ENCODE measurements at regions not wholly inside any gene's neighbourhood (a gene's known extent, or its start where the extent isn't known, plus 50 kb on each side); places are given as distances from the start of the nearest gene placed in this dataset.
A peak's percentile ranks its signal among the peaks of the same experiment; 100 is the strongest.

DNA sequence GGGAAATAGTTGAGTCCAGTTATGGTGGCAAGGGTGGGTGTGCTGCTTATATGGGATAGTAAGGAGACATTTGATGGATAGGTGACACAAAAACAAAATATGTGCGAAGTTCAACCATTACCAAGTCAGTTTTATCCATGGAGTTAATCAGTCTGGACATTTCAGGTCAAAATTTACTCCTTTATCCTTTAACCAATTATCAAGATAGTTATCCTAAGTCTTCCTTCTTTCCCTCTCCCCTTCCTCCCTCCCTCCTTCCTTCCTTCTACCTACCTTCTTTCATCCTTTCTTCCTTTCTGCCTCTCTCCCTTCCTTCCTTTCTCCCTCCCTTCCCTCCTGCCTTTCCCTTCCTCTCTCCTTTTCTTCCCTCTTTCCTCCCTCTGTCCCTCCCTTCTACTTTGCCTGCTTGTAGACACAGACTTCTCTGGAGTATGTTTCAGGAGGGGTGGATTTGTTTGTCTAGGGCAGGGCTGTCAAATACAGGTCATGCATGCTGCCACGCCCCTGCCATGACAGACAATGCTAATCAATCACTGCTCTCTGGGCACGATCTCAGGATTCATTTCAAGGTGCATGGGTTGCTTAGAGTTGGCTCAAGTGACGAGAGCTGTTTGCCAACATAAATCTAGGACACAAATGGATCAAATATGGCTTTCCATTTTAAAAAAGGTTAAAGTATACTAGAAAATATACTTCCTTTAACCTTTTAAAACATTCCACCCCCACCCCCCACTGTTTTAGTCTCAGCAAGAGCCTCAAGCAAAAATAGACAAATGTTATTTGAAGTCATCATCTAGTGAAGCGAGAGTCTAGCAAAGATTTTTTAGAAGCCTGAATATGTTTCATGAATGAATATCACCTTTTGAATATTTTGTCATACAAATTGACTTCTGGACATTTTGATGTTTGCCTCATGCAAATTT lies 281.6 kb upstream of the CITED2 start:
- H3K27me3 ChIP-seq, result no peaks in the 10 kb centered on the region
- H3K4me3 ChIP-seq, result no peak overlapping the region
- H3K27ac ChIP-seq, result peak overlapping the region; percentile 20
- TF ChIP-seq POLR2AphosphoS5 (IDR thresholded peaks at IDR 0.05) (no peak), EP300 (IDR thresholded peaks at IDR 0.05) (no peak)
- no peaks in the 10 kb centered on the region for H3K9me3 ChIP-seq
- no peaks in the 10 kb centered on the region for H3K36me3 ChIP-seq
- 66% methylated on average over 5 of the region's 5 CpGs for WGBS
- H3K4me1 ChIP-seq, result peaks cover 5% of the 10 kb centered on the region
- DNase-seq (ENCODE audit: low spot score in 2 of 2), result no peak

DNA sequence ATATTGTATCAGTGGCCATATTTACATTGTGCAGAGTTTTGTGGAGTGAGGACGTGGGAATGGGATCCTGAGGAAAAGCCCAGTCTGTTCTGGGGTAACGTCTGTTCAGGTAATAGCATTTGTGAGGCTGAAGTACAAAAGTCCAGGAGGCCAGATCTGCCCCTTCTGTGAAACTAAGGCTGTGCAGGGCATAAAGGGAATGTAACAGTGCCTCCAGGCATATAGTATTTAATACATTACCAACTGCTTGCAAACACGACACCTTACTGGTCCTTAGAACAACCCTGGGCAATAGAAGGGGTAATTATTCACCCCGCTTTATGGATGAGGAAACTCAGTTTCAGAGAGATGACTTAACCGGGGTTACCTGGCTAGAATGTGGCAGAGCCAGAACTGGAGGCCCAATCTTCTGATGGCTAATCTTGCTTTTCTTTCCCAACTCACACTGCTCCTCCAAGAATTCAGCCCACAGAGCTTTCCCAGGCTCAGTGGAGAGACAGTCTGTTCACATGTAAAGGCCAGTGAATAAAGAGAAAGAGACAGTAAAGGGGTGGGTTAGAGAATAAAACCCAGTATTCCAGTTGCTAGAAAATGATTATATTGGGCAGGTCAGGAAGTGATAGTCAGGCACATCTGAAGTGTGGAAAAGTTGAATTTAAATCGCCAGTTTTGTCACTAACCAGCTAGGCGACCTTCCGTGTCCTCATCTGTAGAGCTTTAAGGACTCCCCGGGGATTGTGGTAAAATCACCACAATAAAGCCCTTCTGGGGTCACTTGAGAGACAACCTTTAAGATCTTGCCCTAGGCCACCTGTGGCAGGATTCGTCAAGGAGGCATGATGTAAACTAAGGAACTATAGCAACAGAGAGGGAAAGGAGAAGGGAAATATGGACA lies 280.7 kb upstream of the CITED2 start:
- no peaks in the 10 kb centered on the region for H3K9me3 ChIP-seq
- no peaks in the 10 kb centered on the region for H3K36me3 ChIP-seq
- peaks cover 5% of the 10 kb centered on the region for H3K4me1 ChIP-seq
- H3K4me3 ChIP-seq, result no peak overlapping the region
- no peak for DNase-seq (ENCODE audit: low spot score in 2 of 2)
- H3K27me3 ChIP-seq, result no peaks in the 10 kb centered on the region
- no peak overlapping the region for H3K27ac ChIP-seq
- WGBS, result 79% methylated on average over 10 of the region's 10 CpGs
- TF ChIP-seq, protein P1, sequence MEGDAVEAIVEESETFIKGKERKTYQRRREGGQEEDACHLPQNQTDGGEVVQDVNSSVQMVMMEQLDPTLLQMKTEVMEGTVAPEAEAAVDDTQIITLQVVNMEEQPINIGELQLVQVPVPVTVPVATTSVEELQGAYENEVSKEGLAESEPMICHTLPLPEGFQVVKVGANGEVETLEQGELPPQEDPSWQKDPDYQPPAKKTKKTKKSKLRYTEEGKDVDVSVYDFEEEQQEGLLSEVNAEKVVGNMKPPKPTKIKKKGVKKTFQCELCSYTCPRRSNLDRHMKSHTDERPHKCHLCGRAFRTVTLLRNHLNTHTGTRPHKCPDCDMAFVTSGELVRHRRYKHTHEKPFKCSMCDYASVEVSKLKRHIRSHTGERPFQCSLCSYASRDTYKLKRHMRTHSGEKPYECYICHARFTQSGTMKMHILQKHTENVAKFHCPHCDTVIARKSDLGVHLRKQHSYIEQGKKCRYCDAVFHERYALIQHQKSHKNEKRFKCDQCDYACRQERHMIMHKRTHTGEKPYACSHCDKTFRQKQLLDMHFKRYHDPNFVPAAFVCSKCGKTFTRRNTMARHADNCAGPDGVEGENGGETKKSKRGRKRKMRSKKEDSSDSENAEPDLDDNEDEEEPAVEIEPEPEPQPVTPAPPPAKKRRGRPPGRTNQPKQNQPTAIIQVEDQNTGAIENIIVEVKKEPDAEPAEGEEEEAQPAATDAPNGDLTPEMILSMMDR (IDR thresholded peaks at IDR 0.05), result no peak
- TF ChIP-seq EP300 (IDR thresholded peaks at IDR 0.05) (no peak), POLR2A (IDR thresholded peaks at IDR 0.05) (no peak), POLR2AphosphoS5 (IDR thresholded peaks at IDR 0.05) (no peak)

DNA sequence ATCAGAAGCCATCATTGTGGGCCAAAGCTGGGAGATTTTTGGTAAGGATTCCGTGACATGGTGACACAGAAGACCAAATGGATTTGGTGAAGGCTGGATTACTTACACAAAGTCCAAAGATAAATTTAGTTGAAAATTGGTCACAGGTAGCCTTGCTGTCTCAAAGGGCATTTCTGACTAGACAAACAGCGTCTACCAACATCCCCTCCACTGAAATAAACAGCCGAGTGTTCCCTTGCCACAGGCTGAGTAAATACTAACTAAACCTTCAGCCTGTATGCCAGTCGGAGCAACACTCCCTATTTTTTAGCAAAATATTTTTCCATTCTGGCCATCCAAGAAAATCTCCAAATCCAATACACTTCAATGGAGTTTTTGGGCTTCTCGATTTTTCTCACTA lies 279.9 kb upstream of the CITED2 start:
- Histone ChIP-seq H3K36me3 (no peaks in the 10 kb centered on the region), H3K27me3 (no peaks in the 10 kb centered on the region), H3K27ac (no peak overlapping the region), H3K9me3 (no peaks in the 10 kb centered on the region), H3K4me1 (peaks cover 5% of the 10 kb centered on the region), H3K4me3 (no peak overlapping the region)
- WGBS, result 85% methylated on average over 5 of the region's 5 CpGs
- no peak for DNase-seq (ENCODE audit: low spot score in 2 of 2)
- no peak for TF ChIP-seq POLR2AphosphoS5 (IDR thresholded peaks at IDR 0.05)
- TF ChIP-seq, protein P1 (IDR thresholded peaks at IDR 0.05), result no peak
- no peak for TF ChIP-seq EP300 (IDR thresholded peaks at IDR 0.05)
- TF ChIP-seq POLR2A (IDR thresholded peaks at IDR 0.05), result no peak

DNA sequence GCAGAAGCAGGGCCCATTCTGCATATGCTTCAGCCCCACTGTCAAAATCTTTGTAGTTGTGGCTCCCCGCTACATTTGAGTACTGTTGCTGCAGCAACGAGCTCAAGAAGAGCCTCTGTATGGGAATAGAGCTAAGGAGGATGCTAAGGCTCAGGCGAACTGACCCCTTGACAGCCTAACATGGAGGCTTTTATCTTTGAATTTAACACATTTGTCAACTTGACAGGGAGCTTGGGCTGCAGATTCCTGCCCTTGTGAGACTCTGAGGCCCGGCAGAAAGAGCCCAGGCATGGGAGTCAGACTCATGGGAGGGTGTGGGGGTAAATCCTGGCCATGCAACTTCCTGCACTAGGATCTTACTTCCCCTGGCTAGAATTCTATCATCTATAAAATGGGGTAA lies 278.7 kb upstream of the CITED2 start:
- no peak for DNase-seq (ENCODE audit: low spot score in 2 of 2)
- peaks cover 5% of the 10 kb centered on the region for H3K4me1 ChIP-seq
- H3K9me3 ChIP-seq, result no peaks in the 10 kb centered on the region
- no peaks in the 10 kb centered on the region for H3K27me3 ChIP-seq
- TF ChIP-seq POLR2AphosphoS5 (IDR thresholded peaks at IDR 0.05) (no peak), POLR2A (IDR thresholded peaks at IDR 0.05) (no peak), EP300 (IDR thresholded peaks at IDR 0.05) (no peak)
- TF ChIP-seq, protein P1 (IDR thresholded peaks at IDR 0.05), result no peak
- WGBS, result 96% methylated on average over 4 of the region's 4 CpGs
- H3K4me3 ChIP-seq, result no peak overlapping the region
- no peaks in the 10 kb centered on the region for H3K36me3 ChIP-seq
- H3K27ac ChIP-seq, result no peak overlapping the region

DNA sequence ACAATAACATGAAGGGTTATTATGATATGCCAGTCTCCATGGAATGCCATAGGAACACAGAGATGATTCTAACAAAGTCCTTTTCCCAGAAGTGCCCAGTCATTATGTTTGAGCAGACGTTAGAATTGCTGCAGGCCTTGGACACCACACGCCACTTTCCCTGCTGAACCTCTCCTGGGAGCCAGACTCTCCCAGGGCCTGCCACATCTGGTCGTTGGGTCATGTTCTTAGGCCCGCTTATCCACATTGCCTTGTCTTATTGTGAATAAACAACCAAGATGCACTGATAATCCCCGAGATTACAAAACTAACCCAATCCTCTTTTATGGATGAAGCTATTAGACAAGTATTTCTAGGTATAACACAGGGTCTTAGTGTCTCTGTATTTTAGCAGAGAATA lies 276.5 kb upstream of the CITED2 start:
- H3K9me3 ChIP-seq, result no peaks in the 10 kb centered on the region
- peaks cover 4% of the 10 kb centered on the region for H3K4me1 ChIP-seq
- DNase-seq (ENCODE audit: low spot score in 2 of 2), result no peak
- WGBS, result 82% methylated on average over 5 of the region's 5 CpGs
- H3K27ac ChIP-seq, result no peak overlapping the region
- H3K27me3 ChIP-seq, result no peaks in the 10 kb centered on the region
- no peaks in the 10 kb centered on the region for H3K36me3 ChIP-seq
- TF ChIP-seq EP300 (IDR thresholded peaks at IDR 0.05) (no peak), POLR2AphosphoS5 (IDR thresholded peaks at IDR 0.05) (no peak), POLR2A (IDR thresholded peaks at IDR 0.05) (no peak)
- TF ChIP-seq, protein P1 (IDR thresholded peaks at IDR 0.05), result no peak
- H3K4me3 ChIP-seq, result no peak overlapping the region
